Fibroblast of lung (primary cell): ENCODE measurements at regions not wholly inside any gene's neighbourhood (a gene's known extent, or its start where the extent isn't known, plus 50 kb on each side); places are given as distances from the start of the nearest gene placed in this dataset.
"Not testable (repeated sequence)": the region's sequence is repeated elsewhere in the genome, so short reads cannot be mapped to it uniquely, and the experiment has no call there.

ENCODE experiments used
- DNase-seq, 2 donors: peaks; one replicate each; pipeline versions ENCODE4 v3.0.0 to v3.0.0-alpha.2; 2010; ENCODE audit warnings: low read depth in 2 of 2
- H2AFZ ChIP-seq: 2 replicates; pipeline ENCODE4 v1.5.1; 2012; ENCODE audit warnings: low read length, control low read depth, inconsistent platforms
- H3K27ac ChIP-seq: 2 replicates; pipeline ENCODE4 v1.5.1; 2011; ENCODE audit warnings: low read length, control low read depth; ENCODE audit not compliant: insufficient read depth
- H3K27me3 ChIP-seq: 2 replicates; pipeline ENCODE4 v1.5.1; 2011; ENCODE audit warnings: mild to moderate bottlenecking, low read length; ENCODE audit not compliant: control insufficient read depth, insufficient read depth
- H3K36me3 ChIP-seq: 2 replicates; pipeline ENCODE4 v1.5.1; 2011; ENCODE audit warnings: low read length; ENCODE audit not compliant: control insufficient read depth, insufficient read depth
- H3K4me1 ChIP-seq: 2 replicates; pipeline ENCODE4 v1.5.1; 2011; ENCODE audit warnings: low read length; ENCODE audit not compliant: control insufficient read depth, insufficient read depth; ENCODE audit errors: extremely low read depth
- H3K4me2 ChIP-seq: 2 replicates; pipeline ENCODE4 v1.5.1; 2011; ENCODE audit warnings: low read length, control low read depth; ENCODE audit not compliant: insufficient read depth; ENCODE audit errors: extremely low read depth
- H3K4me3 ChIP-seq, 4 experiments: fragments of 200-600 bp in 1 of 4; sonication (generic) in 1 of 4; replicated peaks in 1 of 4; 2 replicates each; pipeline ENCODE4 v1.5.1; 2011 to 2016; ENCODE audit warnings: low read length in 4 of 4, low read depth in 3 of 4, mild to moderate bottlenecking in 3 of 4, control low read depth in 2 of 4, inconsistent platforms in 1 of 4, mixed read lengths in 1 of 4; ENCODE audit not compliant: insufficient read depth in 1 of 4; ENCODE audit errors: control extremely low read depth in 1 of 4
- H3K79me2 ChIP-seq: 2 replicates; pipeline ENCODE4 v1.5.1; 2012; ENCODE audit warnings: mild to moderate bottlenecking, low read length, inconsistent platforms; ENCODE audit not compliant: control insufficient read depth, insufficient read depth
- H3K9ac ChIP-seq: 2 replicates; pipeline ENCODE4 v1.5.1; 2011; ENCODE audit warnings: mild to moderate bottlenecking, low read length, control low read depth; ENCODE audit not compliant: insufficient read depth
- H3K9me3 ChIP-seq: 2 replicates; pipeline ENCODE4 v1.5.1; 2012; ENCODE audit warnings: low read depth, low read length; ENCODE audit not compliant: control insufficient read depth, insufficient read depth
- H4K20me1 ChIP-seq: 2 replicates; pipeline ENCODE4 v1.5.1; 2011; ENCODE audit warnings: low read length; ENCODE audit not compliant: control insufficient read depth, insufficient read depth; ENCODE audit errors: extremely low read depth
- CTCF ChIP-seq, 2 donors: IDR thresholded peaks in 1 of 2; conservative IDR thresholded peaks in 1 of 2; 1 replicate in 1 of 2; 2 replicates in 1 of 2; pipeline ENCODE4 v1.5.1; 2011 to 2012; ENCODE audit warnings: low read length in 2 of 2, control low read depth in 1 of 2, inconsistent platforms in 1 of 2, low read depth in 1 of 2, mild to moderate bottlenecking in 1 of 2
- EZH2 ChIP-seq: IDR thresholded peaks from 2 replicates; pipeline ENCODE4 v1.5.1; 2012; ENCODE audit warnings: low read length, control low read depth, mild to moderate bottlenecking; ENCODE audit errors: missing control alignments

- H3K36me3 ChIP-seq, H3K4me1 ChIP-seq, H3K4me3 ChIP-seq, H3K4me2 ChIP-seq, H3K9ac ChIP-seq, H4K20me1 ChIP-seq, H3K79me2 ChIP-seq, H2AFZ ChIP-seq, H3K27me3 ChIP-seq, H3K27ac ChIP-seq, H3K9me3 ChIP-seq, DNase-seq: not testable (repeated sequence)
Observed at GRCh38 chr22:23443905-23444304, 136.2 kb downstream of the IGLL1 start.

GRCh38 chr22:23439581-23439980 lies 140.5 kb downstream of the IGLL1 start:
- not testable (repeated sequence) for DNase-seq, H4K20me1 ChIP-seq, H3K4me3 ChIP-seq, H3K4me2 ChIP-seq, H3K9me3 ChIP-seq, H2AFZ ChIP-seq, H3K27ac ChIP-seq, H3K36me3 ChIP-seq, H3K27me3 ChIP-seq, H3K79me2 ChIP-seq, H3K9ac ChIP-seq, H3K4me1 ChIP-seq

- H3K27ac ChIP-seq, result no peak overlapping the region
- no peaks in the 10 kb centered on the region for H4K20me1 ChIP-seq
- no peaks in the 10 kb centered on the region for H3K27me3 ChIP-seq
- H3K79me2 ChIP-seq, result no peaks in the 10 kb centered on the region
- H2AFZ ChIP-seq, result no peak overlapping the region
- no peaks in the 10 kb centered on the region for H3K36me3 ChIP-seq
- no peak overlapping the region for H3K4me3 ChIP-seq
- H3K4me2 ChIP-seq, result no peak overlapping the region
- no peak overlapping the region for H3K9ac ChIP-seq
- no peaks in the 10 kb centered on the region for H3K9me3 ChIP-seq
- DNase-seq, result no peak
- TF ChIP-seq CTCF (conservative IDR thresholded peaks at IDR 0.05 in 1 of 2, IDR thresholded peaks at IDR 0.05 in 1 of 2; ENCODE audit: low read depth in 1 of 2, low read length in 2 of 2), result no peak
- no peak for TF ChIP-seq EZH2
- no peaks in the 10 kb centered on the region for H3K4me1 ChIP-seq
Observed at GRCh38 chr22:23438216-23438615, 141.9 kb downstream of the IGLL1 start.

GRCh38 chr22:23437779-23438178 lies 142.3 kb downstream of the IGLL1 start:
- Histone ChIP-seq H3K79me2 (no peaks in the 10 kb centered on the region), H2AFZ (no peak overlapping the region), H3K4me1 (no peaks in the 10 kb centered on the region), H3K9ac (no peak overlapping the region), H3K4me2 (no peak overlapping the region), H4K20me1 (no peaks in the 10 kb centered on the region), H3K4me3 (no peak overlapping the region), H3K27ac (no peak overlapping the region), H3K36me3 (no peaks in the 10 kb centered on the region), H3K27me3 (no peaks in the 10 kb centered on the region), H3K9me3 (no peaks in the 10 kb centered on the region)
- TF ChIP-seq EZH2, result no peak
- TF ChIP-seq CTCF (conservative IDR thresholded peaks at IDR 0.05 in 1 of 2, IDR thresholded peaks at IDR 0.05 in 1 of 2; ENCODE audit: low read depth in 1 of 2, low read length in 2 of 2), result no peak
- DNase-seq, result no peak

GRCh38 chr22:23437107-23437395 lies 143.0 kb downstream of the IGLL1 start:
- not testable (repeated sequence) for H3K4me3 ChIP-seq, H3K27me3 ChIP-seq, DNase-seq, H4K20me1 ChIP-seq, H3K4me1 ChIP-seq, H2AFZ ChIP-seq, H3K36me3 ChIP-seq, H3K79me2 ChIP-seq, H3K4me2 ChIP-seq, H3K9me3 ChIP-seq, H3K27ac ChIP-seq, H3K9ac ChIP-seq
